Chondrocyte (in vitro differentiated cells): ENCODE measurements at regions not wholly inside any gene's neighbourhood (a gene's known extent, or its start where the extent isn't known, plus 50 kb on each side); places are given as distances from the start of the nearest gene placed in this dataset.

Source experiments
- DNase-seq: peaks from one replicate; pipeline ENCODE4 v3.0.0; 2021; ENCODE audit warnings: mixed read lengths, low spot score
- H3K27ac Mint-ChIP-seq: one replicate; pipeline ENCODE4 v1.8.0; 2021; ENCODE audit warnings: mild to moderate bottlenecking, moderate library complexity, mixed read lengths; ENCODE audit not compliant: unreplicated experiment
- H3K27me3 Mint-ChIP-seq: 2 replicates; pipeline ENCODE4 v1.8.0; 2021; ENCODE audit warnings: low read depth, mixed read lengths
- H3K36me3 Mint-ChIP-seq: 2 replicates; pipeline ENCODE4 v1.8.0; 2021; ENCODE audit warnings: low read depth, mixed read lengths
- H3K4me1 Mint-ChIP-seq: 2 replicates; pipeline ENCODE4 v1.8.0; 2021; ENCODE audit warnings: low read depth, mild to moderate bottlenecking, mixed read lengths
- H3K4me3 Mint-ChIP-seq: one replicate; pipeline ENCODE4 v1.8.0; 2021; ENCODE audit warnings: mild to moderate bottlenecking, moderate library complexity, mixed read lengths; ENCODE audit not compliant: unreplicated experiment
- H3K9me3 Mint-ChIP-seq: 2 replicates; pipeline ENCODE4 v1.8.0; 2021; ENCODE audit warnings: low read depth, mixed read lengths
- TF ChIP-seq, protein P1 (sequence below): fragments of 200-600 bp; sonication (generic); IDR thresholded peaks from 2 replicates; pipeline ENCODE4 v1.5.0; 2021; ENCODE audit warnings: antibody characterized with exemption, mild to moderate bottlenecking, moderate library complexity

DNA sequence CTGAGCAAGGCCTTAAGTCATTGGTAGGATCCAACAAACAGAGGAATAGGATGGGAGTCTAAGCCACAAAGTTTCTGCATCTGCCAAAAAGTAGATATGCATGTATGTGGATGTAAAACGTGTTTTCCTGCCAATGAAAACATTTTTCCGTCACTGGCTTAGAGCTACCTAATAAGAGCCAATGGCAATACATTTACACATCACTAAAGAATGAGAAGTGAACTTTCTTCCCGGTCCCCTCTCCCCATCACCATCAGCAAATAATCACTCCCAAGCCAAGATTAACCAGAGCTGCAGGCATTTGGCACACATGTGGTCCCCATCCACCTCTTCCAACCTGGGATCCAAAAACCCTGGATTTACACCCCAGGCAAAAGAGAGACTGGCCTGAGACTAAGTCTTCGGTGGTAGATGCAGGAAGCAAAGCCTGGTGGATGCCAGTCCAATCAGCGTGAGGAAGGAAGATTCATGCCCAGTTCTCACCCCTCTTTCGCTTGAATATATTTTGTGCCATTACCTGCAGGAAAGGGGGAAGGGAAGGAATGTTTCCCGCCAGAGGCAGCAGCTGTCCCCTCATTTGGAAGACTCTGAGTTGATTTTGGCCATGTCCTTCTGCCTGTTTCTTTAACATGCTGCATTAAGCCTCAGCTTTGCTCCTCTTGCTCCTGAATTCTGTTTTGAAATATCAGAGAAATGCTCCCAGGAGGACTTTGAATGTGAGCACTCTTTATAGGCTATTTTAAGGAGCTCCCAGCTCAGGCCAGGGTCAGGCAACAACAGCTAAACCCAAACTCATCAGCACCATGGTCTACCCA is 131.4 kb downstream of the CHIC2 start:
- peak overlapping the region; percentile 91 for H3K27ac Mint-ChIP-seq
- H3K9me3 Mint-ChIP-seq = peaks cover 3% of the 10 kb centered on the region
- H3K36me3 Mint-ChIP-seq = peaks cover 3% of the 10 kb centered on the region
- peaks cover 35% of the 10 kb centered on the region for H3K4me1 Mint-ChIP-seq
- DNase-seq = no peak
- H3K27me3 Mint-ChIP-seq = no peaks in the 10 kb centered on the region
- H3K4me3 Mint-ChIP-seq = peak overlapping the region; percentile 27
- TF ChIP-seq, protein P1, sequence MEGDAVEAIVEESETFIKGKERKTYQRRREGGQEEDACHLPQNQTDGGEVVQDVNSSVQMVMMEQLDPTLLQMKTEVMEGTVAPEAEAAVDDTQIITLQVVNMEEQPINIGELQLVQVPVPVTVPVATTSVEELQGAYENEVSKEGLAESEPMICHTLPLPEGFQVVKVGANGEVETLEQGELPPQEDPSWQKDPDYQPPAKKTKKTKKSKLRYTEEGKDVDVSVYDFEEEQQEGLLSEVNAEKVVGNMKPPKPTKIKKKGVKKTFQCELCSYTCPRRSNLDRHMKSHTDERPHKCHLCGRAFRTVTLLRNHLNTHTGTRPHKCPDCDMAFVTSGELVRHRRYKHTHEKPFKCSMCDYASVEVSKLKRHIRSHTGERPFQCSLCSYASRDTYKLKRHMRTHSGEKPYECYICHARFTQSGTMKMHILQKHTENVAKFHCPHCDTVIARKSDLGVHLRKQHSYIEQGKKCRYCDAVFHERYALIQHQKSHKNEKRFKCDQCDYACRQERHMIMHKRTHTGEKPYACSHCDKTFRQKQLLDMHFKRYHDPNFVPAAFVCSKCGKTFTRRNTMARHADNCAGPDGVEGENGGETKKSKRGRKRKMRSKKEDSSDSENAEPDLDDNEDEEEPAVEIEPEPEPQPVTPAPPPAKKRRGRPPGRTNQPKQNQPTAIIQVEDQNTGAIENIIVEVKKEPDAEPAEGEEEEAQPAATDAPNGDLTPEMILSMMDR = no peak

GRCh38 chr4:53931461-53931961 is 132.9 kb downstream of the CHIC2 start:
- TF ChIP-seq, protein P1 = no peak
- no peak for DNase-seq
- no peak overlapping the region for H3K4me3 Mint-ChIP-seq
- H3K27ac Mint-ChIP-seq = peak overlapping the region; percentile 83
- H3K9me3 Mint-ChIP-seq = peaks cover 3% of the 10 kb centered on the region
- H3K4me1 Mint-ChIP-seq = peaks cover 31% of the 10 kb centered on the region
- H3K27me3 Mint-ChIP-seq = no peaks in the 10 kb centered on the region
- peaks cover 3% of the 10 kb centered on the region for H3K36me3 Mint-ChIP-seq

- no peak overlapping the region for H3K4me3 Mint-ChIP-seq
- H3K9me3 Mint-ChIP-seq = peaks cover 3% of the 10 kb centered on the region
- TF ChIP-seq, protein P1 = peak; percentile 89
- no peaks in the 10 kb centered on the region for H3K27me3 Mint-ChIP-seq
- peaks cover 25% of the 10 kb centered on the region for H3K4me1 Mint-ChIP-seq
- peaks cover 3% of the 10 kb centered on the region for H3K36me3 Mint-ChIP-seq
- DNase-seq = no peak
- no peak overlapping the region for H3K27ac Mint-ChIP-seq
Measured at GRCh38 chr4:53929955-53930798, 134.2 kb downstream of the CHIC2 start.

DNA sequence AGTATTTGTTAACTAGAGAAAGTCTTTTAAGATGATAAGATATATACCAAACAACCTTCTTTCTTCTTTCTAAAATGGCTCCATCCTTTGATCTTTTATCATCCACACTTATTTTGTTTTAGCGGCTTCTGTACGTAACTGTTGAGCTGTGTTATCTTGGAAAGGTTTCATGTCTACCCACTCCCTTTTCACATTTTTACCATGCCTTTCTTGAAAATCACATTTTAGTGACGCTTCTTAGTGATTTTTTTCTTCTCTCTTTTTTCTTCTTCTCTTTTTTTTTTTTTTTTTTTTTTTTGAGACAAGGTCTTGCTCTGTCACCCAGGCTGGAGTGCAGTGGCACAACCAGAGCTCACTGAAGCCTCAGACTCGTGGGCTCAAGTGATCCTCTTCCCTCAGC is 135.1 kb downstream of the CHIC2 start:
- no peak overlapping the region for H3K4me3 Mint-ChIP-seq
- TF ChIP-seq, protein P1 = no peak
- peaks cover 25% of the 10 kb centered on the region for H3K4me1 Mint-ChIP-seq
- no peaks in the 10 kb centered on the region for H3K27me3 Mint-ChIP-seq
- H3K27ac Mint-ChIP-seq = no peak overlapping the region
- DNase-seq = no peak
- H3K36me3 Mint-ChIP-seq = peaks cover 3% of the 10 kb centered on the region
- H3K9me3 Mint-ChIP-seq = peaks cover 3% of the 10 kb centered on the region

GRCh38 chr4:53928825-53929224 is 135.6 kb downstream of the CHIC2 start:
- no peak overlapping the region for H3K4me3 Mint-ChIP-seq
- no peak for DNase-seq
- H3K9me3 Mint-ChIP-seq = peaks cover 3% of the 10 kb centered on the region
- H3K27me3 Mint-ChIP-seq = no peaks in the 10 kb centered on the region
- H3K27ac Mint-ChIP-seq = no peak overlapping the region
- H3K36me3 Mint-ChIP-seq = peaks cover 3% of the 10 kb centered on the region
- TF ChIP-seq, protein P1 = no peak
- peaks cover 25% of the 10 kb centered on the region for H3K4me1 Mint-ChIP-seq
